Suppressor macrophage treated with lipopolysaccharide for 4 hours (primary cell): ENCODE measurements at regions not wholly inside any gene's neighbourhood (a gene's known extent, or its start where the extent isn't known, plus 50 kb on each side); places are given as distances from the start of the nearest gene placed in this dataset.
"Not testable (repeated sequence)": the region's sequence is repeated elsewhere in the genome, so short reads cannot be mapped to it uniquely, and the experiment has no call there.

ENCODE experiments used
- DNase-seq: peaks from one replicate; pipeline ENCODE4 v3.0.0-alpha.2; 2020

DNA sequence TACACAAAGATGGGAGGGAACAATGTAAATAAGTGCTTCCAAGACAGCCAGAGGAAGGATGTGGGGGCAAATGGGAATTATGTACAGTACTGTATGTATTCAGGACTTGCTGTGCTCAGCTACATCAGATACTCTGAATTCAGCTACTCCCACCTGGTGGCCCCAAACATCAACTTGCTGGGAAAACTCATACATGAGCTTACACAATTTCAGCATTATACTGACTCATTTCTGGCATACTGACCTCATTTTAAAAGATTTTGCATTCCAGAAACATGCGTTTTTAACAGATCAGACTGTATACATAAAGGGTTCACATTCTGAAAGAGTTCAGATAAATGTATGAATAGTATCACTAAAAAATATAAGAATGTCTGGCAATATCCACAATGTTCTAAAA, 59.7 kb downstream of the GPX5 start:
- DNase-seq, result no peak

DNA sequence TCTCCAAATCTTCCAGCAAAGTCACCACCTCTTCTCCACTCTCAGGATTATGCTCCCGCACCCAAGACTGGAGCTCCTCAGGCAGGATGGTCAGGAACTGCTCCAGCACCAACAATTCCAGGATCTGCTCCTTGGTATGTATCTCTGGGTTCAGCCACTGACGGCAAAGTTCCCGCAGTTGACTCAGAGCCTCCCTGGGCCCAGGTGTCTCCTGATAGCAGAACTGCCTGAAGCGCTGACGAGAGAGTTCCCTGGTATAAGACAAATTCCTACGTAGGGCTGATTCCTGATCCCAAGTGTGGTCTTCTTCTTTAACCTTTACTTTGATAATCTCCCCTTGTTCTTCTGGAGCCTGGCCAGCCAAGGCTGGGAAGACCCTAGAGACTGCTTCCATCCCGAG, 60.6 kb downstream of the GPX5 start:
- no peak for DNase-seq

GRCh38 chr6:28586962-28587745, 61.5 kb downstream of the GPX5 start:
- no peak for DNase-seq

DNA sequence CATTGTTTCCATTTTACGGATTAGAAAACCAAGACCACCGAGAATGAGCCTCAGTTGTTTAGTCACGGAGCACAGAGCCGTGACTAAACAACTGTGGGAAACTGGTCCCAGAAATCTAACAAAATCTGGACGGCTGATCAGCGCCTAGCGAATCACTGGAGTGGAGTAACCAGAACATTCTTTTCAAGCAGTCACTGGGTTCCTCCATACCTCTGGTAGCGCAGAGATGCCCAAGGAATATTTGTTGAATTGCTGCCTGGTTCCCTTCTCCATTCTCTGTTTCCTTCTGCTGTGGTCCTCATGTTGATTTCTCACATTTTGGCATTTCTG, 62.0 kb downstream of the GPX5 start:
- no peak for DNase-seq

- no peak for DNase-seq
Observed at GRCh38 chr6:28588666-28589065, 63.0 kb downstream of the GPX5 start.

DNA sequence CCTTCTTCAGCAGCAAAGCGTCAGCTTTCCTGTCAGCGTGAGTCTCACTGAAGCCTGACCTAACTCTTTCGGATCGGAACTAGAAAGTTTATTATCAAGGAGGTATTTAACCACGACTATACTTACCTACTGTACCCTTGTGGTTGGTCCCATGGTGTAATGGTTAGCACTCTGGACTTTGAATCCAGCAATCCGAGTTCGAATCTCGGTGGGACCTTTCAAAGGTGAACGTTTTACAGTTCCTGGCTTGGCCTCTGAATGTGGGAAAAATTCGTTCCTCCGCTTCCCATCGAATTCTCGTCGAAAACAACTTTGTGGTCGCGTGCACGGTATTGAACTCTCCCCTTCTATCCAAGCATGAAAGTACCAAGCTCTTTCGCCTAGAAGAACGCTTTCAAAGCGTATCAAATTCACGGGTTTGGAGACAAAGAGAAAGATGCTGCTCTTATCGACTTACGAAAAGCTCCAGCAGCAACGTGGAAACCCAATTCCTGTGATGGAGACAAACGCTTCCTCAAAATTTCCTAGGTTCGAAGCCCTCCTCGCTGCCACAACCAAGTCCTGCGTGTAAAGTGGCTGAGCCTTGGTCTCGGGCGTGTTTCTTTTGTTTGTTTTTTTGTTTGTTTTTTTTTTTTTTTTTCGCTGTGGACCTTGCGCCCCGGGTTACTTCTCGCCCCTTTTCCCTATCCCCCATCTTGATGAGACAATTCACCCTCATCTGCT, 63.7 kb downstream of the GPX5 start:
- peak; percentile 19 for DNase-seq

- no peak for DNase-seq
Observed at GRCh38 chr6:28589957-28590349, 64.3 kb downstream of the GPX5 start.

DNA sequence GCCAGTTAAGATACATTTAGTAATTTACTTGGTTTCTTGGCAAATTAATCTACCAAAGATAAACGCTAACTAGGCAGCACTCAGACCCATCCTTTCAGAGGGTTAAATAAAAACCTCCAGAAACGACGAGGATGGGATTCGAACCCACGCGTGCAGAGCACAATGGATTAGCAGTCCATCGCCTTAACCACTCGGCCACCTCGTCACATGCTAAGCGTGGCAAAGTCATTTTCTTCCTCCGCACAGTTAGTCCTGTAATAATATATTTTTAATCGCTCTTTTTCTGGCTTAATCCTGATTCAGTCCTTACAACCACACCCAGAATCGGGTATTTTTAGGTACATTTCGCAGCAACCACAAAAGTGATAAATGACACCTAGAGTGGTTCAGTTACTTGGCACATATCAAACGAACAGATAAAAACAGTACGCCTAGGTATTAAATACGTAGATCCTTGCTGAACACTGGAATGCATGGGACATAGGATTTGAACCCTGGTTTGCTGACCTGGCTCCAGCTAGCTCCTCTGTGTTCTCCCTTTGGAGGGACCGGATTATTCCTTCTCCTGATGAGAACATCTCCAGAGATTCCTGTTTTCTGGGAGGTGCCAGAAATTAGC, 71.6 kb downstream of the GPX5 start:
- peak; percentile 7 for DNase-seq

GRCh38 chr6:28597924-28598722, 72.4 kb downstream of the GPX5 start:
- no peak for DNase-seq

DNA sequence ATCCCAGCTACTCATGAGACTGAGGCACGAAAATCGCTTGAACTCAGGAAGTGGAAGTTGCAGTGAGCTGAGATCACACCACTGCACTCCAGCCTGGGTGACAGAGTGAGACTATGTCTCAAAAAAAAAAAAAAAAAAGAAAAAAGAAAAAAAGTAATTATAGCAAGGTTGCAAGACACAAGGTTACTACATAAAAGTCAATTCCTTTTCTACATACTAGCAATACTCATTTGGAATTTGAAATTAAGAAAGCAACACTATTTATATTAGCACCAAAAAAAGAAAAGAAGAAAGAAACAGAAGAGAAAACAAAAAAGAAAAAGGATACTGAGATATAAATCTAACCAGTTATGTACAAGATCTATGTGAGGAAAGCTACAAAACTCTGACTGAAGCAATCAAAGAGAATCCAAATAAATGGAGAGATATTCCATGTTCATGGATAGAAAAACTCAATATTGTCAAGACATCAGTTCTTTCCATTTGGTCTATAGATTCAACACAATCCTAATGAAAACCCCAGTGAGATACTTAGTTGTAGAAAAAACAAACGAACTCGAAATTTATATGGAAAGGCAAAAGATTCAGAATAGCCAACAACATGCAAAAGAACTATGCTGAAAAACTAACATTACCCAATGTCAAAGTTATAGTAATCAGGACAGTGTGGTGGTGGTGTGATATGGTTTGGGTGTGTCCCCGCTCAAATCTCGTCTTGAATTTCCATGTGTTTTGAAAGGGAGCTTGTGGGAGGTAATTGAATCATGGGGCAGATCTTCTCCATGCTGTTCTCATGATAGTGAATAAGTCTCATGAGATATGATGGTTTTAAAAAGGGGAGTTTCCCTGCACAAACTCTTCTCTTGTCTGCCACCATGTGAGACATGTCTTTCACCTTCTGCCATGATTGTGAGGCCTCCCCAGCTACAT, 73.3 kb downstream of the GPX5 start:
- DNase-seq, result no peak

DNA sequence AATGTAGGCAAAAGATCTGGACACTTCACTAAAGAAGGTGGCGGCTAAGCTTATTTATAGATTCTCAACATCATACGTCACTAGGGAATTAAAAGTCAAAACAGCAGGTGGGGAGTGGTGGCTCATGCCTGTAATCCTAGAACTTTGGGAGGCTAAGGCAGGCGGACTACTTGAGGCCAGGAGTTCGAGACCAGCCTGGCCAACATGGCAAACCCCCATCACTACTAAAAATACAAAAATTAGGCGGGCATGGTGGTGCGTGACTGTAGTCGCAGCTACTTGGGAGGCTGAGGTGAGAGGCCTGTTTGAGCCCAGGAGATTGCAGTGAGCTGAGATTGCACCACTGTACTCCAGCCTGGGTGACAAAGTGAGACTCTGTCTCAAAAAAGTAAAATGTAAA, 74.6 kb downstream of the GPX5 start:
- no peak for DNase-seq

DNA sequence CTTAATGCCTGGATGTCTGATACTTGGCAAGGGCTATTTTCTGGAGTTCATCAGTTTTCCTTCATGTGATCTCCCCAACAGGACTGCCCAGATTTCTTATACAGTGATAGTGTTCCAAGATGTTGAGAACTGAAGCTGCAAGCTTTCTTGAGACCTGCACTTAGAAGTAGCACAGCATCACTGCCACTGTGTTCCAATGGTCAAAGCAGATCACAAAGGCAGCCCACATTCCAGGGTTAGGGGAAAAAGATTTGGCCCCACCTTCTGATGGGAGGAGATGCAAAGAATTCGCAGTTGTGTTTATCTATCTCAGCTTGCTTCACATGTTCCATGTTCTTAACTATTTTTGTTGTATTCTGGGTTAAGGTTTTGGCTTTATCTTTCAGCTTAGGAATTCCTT, 78.2 kb downstream of the GPX5 start:
- no peak for DNase-seq

DNA sequence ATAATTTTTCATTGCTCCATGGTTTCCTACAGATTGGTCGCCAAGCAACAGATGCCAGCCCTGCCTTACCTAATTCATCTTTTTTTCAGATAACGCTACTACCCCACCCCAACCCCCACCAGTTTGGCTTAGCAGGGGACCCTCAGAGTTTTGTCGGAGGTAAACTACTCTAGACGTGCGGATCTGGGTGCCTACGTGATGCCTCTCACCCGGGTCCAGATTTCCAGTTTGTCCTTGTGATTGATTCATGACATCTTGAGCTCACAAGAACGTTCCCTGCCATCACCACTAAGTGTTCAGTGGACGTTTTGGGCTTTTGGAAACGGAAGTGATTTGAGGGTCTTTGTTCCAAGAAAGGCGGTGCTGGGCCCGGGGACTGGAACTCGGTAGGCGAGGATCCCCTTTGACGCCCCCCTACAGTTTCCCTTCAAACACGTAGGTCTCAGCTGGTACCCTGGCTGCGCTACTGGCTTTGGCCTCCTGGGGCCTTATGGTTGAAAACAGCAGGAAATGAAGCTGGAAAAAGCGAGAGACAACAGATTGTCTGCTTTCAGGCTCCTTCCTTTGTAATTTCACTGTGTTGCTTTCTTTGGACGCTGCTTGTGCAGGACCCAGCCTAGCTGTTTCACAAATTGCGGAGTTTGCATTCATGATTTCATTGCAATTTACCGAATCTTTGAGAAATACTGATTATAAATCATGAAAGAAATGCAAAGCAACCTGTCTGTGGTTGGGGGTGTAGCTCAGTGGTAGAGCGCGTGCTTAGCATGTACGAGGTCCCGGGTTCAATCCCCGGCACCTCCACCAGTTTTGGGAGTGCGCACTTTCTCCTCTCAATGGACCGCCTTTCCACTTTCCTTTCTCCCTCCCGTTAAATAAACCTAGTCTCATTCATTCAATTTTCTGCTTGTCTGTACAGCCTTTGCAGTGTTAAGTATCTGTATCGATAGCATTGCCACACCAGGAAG, 81.0 kb downstream of the GPX5 start:
- DNase-seq, result peak; percentile 19

GRCh38 chr6:28607990-28608389, 82.3 kb downstream of the GPX5 start:
- no peak for DNase-seq

- DNase-seq, result no peak
Observed at GRCh38 chr6:28609672-28610071, 84.0 kb downstream of the GPX5 start.

DNA sequence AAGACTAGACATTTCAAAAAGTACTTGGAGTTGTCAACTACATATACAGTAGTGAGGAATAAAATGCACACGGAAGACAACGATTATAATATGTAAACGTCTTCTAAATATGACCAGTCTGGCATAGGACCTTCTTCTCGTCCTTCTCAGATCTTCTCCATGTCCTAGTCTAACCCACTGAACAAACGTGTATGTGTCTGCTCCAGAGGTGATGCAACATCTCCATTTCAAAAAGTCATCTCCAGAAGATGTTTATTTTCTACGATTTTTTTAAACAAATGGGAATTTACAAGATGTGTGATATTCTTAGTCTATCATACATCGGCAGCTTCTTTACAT, 89.9 kb downstream of the GPX5 start:
- no peak for DNase-seq

DNA sequence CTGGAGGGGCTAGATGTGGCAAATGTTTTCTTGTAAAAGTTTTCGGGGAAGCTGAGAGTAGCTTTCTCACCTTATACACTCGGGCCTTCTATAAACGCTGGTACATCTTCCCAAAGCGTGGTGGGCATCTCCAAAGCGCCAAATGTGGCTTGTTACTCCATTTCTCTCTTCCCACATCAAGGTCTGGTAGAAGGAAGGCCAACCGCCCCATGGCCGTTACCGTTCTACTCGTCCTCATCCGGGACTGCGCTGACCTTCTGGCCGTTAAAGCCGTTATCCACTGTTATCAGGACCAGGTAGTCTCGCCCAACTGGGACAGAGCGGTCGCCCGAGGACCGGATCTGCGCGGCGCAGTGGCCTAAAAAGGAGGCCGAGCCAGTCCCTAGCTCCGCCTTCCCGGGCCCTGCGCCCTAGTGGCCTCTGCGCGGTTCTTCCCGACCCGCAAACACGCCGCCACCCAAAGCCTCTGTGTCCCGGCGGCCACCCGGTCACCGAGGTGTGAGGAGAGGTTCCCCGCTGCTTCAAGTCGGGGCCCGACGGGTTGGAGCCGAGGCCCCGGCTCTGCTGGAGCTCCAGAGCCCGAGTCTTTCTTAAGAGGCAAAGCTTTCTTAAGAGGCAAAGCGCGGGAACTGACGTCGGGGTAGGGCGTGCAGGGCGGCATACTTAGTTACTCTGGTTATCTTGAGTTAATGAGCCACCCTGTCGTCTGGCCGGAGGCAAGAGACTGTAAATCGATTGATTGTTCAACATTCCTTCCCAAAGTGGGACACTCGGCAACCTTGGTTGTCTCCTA, 90.5 kb downstream of the GPX5 start:
- DNase-seq, result no peak

- no peak for DNase-seq
Observed at GRCh38 chr6:28618898-28619555, 93.3 kb downstream of the GPX5 start.

DNA sequence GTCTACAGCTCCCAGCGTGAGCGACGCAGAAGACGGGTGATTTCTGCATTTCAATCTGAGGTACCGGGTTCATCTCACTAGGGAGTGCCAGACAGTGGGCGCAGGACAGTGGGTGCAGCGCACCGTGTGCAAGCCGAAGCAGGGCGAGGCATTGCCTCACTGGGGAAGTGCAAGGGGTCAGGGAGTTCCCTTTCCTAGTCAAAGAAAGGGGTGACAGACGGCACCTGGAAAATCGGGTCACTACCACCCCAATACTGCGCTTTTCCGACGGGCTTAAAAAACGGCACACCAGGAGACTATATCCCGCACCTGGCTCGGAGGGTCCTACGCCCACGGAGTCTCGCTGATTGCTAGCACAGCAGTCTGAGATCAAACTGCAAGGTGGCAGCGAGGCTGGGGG, 95.6 kb downstream of the GPX5 start:
- not testable (repeated sequence) for DNase-seq

- DNase-seq, result not testable (repeated sequence)
Observed at GRCh38 chr6:28623242-28623641, 97.6 kb downstream of the GPX5 start.
